ENCODE measurements at regions not wholly inside any gene's neighbourhood (a gene's known extent, or its start where the extent isn't known, plus 50 kb on each side); places are given as distances from the start of the nearest gene placed in this dataset.

DNA sequence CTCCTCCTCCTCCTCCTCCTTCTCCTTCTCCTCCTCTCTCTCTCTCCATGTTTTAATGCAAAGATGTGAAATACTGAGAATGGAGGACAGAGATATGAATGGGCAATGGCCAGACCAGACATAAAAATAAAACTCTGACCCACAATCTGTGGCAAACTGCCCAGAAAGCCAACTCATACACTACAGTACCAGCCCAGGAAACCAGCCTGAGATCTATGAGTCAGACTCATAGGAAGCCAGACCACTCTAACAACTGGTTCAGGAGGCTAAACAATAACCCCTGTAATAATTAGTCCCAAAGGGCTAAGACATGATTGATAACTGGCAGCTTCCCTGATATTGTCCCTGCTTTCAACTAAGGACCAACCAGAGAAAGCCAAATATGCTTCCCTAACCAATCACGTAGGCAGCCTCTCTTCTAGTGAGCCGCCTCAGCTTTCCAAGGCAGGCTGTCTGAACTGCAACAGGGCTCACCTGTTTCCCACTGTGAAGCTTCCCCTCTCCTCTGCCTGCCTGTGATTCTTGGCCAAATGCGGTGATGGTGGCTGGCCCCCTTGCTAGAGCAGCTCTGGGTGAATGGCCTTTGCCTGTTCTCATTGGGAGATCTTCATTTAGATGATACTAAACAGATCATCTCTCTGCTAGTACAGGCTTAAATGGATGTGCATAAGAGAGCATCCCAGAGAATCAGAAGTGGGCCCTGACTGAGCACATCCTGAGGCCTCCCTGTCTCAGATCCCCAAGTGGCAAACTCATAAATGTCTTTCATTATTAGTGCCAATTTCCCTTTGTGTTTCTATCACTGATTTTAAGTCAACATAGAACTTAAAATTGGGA, 817.6 kb downstream of the TNS3 start:
- peaks cover 0 to 1% of the 10 kb centered on the region in 2 donors for H3K9me3 ChIP-seq (ENCODE audit: control insufficient read depth in 2 of 2, insufficient read depth in 1 of 2, low read depth in 1 of 2, low read length in 1 of 2)
- 74 to 83% methylated on average over 3 of the region's 3 CpGs for WGBS, 2 donors
- peaks cover 0 to 3% of the 10 kb centered on the region in 2 donors for H3K4me1 ChIP-seq (ENCODE audit: control insufficient read depth in 2 of 2, insufficient read depth in 2 of 2, low read length in 1 of 2)
- no peaks in the 10 kb centered on the region for H3K36me3 ChIP-seq (ENCODE audit: control insufficient read depth in 2 of 2, insufficient read depth in 2 of 2, low read length in 1 of 2)
- H3K27me3 ChIP-seq (ENCODE audit: control insufficient read depth in 1 of 2, insufficient read depth in 2 of 2, low read length in 2 of 2): no peaks in the 10 kb centered on the region
- no peak overlapping the region for H3K27ac ChIP-seq (ENCODE audit: low read depth in 2 of 2, low read length in 1 of 2)
- H3K4me3 ChIP-seq (ENCODE audit: low read depth in 1 of 2, low read length in 2 of 2): no peak overlapping the region

DNA sequence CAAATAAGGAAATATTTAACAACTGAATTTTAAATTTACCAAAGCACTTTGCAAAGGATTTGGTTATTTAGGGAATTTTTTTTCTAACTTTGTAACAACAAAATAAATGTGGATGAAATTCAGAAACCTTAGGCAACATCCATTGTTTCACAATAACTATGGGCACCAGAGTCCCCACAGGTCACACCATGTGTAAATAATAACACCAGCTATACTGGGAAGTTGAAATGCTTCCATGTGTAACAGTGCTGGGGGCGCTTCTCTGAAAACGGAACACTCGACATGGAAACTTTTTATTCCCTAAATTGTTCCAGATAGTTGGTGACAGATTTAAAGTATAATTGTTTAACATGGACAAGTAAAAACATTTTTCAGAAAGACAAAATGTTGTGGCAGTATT, 818.6 kb downstream of the TNS3 start:
- WGBS, 2 donors: 55 to 59% methylated on average over 3 of the region's 3 CpGs
- Histone ChIP-seq H3K27me3 (ENCODE audit: control insufficient read depth in 1 of 2, insufficient read depth in 2 of 2, low read length in 2 of 2) (no peaks in the 10 kb centered on the region), H3K36me3 (ENCODE audit: control insufficient read depth in 2 of 2, insufficient read depth in 2 of 2, low read length in 1 of 2) (no peaks in the 10 kb centered on the region), H3K9me3 (ENCODE audit: control insufficient read depth in 2 of 2, insufficient read depth in 1 of 2, low read depth in 1 of 2, low read length in 1 of 2) (peaks cover 0 to 3% of the 10 kb centered on the region in 2 donors), H3K4me3 (ENCODE audit: low read depth in 1 of 2, low read length in 2 of 2) (no peak overlapping the region), H3K27ac (ENCODE audit: low read depth in 2 of 2, low read length in 1 of 2) (no peak overlapping the region), H3K4me1 (ENCODE audit: control insufficient read depth in 2 of 2, insufficient read depth in 2 of 2, low read length in 1 of 2) (peaks cover 0 to 3% of the 10 kb centered on the region in 2 donors)

DNA sequence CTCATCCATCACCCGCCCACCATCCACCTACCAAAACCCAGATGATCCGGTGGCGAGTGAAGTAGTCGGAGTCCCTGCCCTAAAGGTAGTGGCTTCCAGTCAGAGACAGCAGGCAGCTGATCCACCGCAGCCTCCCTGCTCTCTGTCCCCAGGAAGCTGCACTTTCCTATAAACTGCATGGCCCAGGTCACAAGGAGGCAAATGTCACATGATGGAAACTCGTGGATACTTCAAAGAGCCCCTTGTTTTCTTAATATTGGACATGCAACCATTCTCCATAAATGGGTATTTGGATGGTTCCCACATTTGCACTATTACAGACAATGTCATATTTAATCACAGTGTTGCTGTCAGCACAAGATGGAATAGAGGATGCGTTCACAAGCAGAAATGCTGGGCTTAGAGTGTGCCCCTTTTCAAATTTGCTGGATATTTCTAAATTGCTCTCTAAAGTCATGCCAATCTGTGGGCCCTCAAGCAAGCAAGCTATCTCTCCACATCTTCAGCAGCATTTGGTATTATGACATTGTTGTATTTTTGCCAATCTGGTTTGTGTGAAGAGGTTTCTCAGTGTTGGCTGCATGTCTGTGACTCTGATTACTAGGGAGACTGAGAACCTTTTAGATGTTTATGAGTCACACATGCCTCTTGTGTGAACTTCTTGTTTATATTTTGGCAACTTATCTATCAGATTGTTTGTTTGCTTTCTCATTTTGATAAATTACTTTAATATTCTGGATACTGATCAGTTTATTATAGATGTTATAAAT, 822.0 kb downstream of the TNS3 start:
- H3K27ac ChIP-seq (ENCODE audit: low read depth in 2 of 2, low read length in 1 of 2): no peak overlapping the region
- peaks cover 0 to 3% of the 10 kb centered on the region in 2 donors for H3K9me3 ChIP-seq (ENCODE audit: control insufficient read depth in 2 of 2, insufficient read depth in 1 of 2, low read depth in 1 of 2, low read length in 1 of 2)
- H3K27me3 ChIP-seq (ENCODE audit: control insufficient read depth in 1 of 2, insufficient read depth in 2 of 2, low read length in 2 of 2): no peaks in the 10 kb centered on the region
- peaks cover 0 to 3% of the 10 kb centered on the region in 2 donors for H3K4me1 ChIP-seq (ENCODE audit: control insufficient read depth in 2 of 2, insufficient read depth in 2 of 2, low read length in 1 of 2)
- no peaks in the 10 kb centered on the region for H3K36me3 ChIP-seq (ENCODE audit: control insufficient read depth in 2 of 2, insufficient read depth in 2 of 2, low read length in 1 of 2)
- WGBS, 2 donors: 86 to 88% methylated on average over 7 of the region's 7 CpGs
- H3K4me3 ChIP-seq (ENCODE audit: low read depth in 1 of 2, low read length in 2 of 2): no peak overlapping the region

DNA sequence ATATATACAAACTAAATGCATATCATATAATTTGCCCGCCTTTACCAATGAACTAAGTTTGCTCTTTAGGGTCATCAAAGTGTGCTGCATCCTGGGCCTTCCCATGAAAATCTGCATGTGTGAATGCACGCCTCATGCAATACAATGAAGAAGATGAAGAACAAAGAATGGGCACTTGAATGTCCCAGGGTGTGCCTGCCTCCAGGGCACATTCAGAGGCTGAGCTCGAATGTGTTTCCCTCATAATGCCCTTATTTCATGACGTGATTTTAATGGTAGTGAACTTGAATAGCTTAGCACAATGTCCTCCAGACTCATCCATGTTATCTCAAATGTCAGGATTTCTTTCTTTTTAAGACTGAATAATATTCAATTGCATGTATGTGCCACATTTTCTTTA, 824.9 kb downstream of the TNS3 start:
- no peak overlapping the region for H3K4me3 ChIP-seq (ENCODE audit: low read depth in 1 of 2, low read length in 2 of 2)
- no peaks in the 10 kb centered on the region for H3K4me1 ChIP-seq (ENCODE audit: control insufficient read depth in 2 of 2, insufficient read depth in 2 of 2, low read length in 1 of 2)
- H3K9me3 ChIP-seq (ENCODE audit: control insufficient read depth in 2 of 2, insufficient read depth in 1 of 2, low read depth in 1 of 2, low read length in 1 of 2): peaks cover 0 to 3% of the 10 kb centered on the region in 2 donors
- WGBS, 2 donors: 70 to 74% methylated on average over 4 of the region's 4 CpGs
- no peaks in the 10 kb centered on the region for H3K36me3 ChIP-seq (ENCODE audit: control insufficient read depth in 2 of 2, insufficient read depth in 2 of 2, low read length in 1 of 2)
- no peak overlapping the region for H3K27ac ChIP-seq (ENCODE audit: low read depth in 2 of 2, low read length in 1 of 2)
- H3K27me3 ChIP-seq (ENCODE audit: control insufficient read depth in 1 of 2, insufficient read depth in 2 of 2, low read length in 2 of 2): no peaks in the 10 kb centered on the region

DNA sequence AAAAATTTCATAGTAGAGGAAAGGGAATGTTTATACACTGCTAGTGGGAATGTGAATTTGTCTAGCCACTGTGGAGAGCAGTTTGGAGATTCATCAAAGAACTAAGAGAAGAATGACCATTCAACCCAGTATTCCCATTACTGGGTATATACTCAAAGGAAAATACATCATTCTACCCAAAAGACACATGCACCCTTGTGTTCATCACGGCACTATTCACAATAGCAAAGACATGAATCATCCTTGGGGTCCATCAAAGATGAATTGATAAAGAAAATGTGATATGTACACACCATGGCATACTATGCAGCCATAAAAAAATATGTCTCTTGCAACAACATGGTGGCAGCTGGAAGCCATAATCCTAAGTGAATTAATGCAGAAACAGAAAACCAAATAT, 825.7 kb downstream of the TNS3 start:
- H3K4me3 ChIP-seq (ENCODE audit: low read depth in 1 of 2, low read length in 2 of 2): no peak overlapping the region
- no peaks in the 10 kb centered on the region for H3K4me1 ChIP-seq (ENCODE audit: control insufficient read depth in 2 of 2, insufficient read depth in 2 of 2, low read length in 1 of 2)
- no peak overlapping the region for H3K27ac ChIP-seq (ENCODE audit: low read depth in 2 of 2, low read length in 1 of 2)
- H3K36me3 ChIP-seq (ENCODE audit: control insufficient read depth in 2 of 2, insufficient read depth in 2 of 2, low read length in 1 of 2): no peaks in the 10 kb centered on the region
- no peaks in the 10 kb centered on the region for H3K27me3 ChIP-seq (ENCODE audit: control insufficient read depth in 1 of 2, insufficient read depth in 2 of 2, low read length in 2 of 2)
- H3K9me3 ChIP-seq (ENCODE audit: control insufficient read depth in 2 of 2, insufficient read depth in 1 of 2, low read depth in 1 of 2, low read length in 1 of 2): peaks cover 0 to 3% of the 10 kb centered on the region in 2 donors
- WGBS, 2 donors: 76 to 84% methylated on average over 1 of the region's 1 CpG

DNA sequence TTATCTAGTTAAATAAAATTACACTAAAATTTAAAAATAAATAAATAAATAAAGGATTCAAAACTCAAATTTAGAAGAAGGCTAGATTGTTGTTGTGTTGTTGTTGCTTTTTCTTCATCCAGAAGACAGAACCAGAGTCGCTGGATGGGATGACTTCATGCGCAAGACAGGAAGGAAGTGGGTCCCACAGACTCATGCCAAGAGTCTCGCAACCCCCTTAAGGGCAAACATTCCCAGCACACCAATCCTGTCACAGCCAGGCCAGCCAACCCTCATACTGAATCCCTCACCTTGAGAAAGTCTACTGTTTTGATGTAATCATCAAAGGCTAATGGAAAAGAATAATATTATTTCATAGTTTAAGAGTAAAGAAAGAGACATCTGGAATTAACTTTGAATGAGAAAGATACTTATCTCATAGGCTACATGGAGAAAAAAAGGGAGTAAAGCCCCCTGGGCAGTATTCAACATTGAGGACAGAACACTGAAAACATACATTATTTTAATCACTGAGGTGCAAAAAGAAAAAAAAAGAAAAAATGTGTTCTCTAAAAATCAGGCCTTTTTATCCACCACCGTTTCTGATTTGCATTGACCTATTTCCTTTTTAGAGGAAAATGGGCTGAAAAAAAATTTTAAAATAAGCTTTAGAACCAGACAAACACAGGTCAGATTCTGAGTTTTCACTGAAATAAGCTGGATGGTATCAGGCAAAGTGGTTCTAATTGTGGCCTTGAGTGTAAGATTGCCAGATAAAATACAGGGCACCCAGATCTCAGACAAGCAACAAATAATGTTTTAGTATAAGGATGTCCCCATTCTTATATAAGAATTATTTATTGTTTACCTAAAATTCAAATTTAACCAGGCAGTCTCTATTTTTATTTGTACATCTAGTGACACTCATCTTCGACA, 826.5 kb downstream of the TNS3 start:
- Histone ChIP-seq H3K4me3 (ENCODE audit: low read depth in 1 of 2, low read length in 2 of 2) (no peak overlapping the region), H3K36me3 (ENCODE audit: control insufficient read depth in 2 of 2, insufficient read depth in 2 of 2, low read length in 1 of 2) (no peaks in the 10 kb centered on the region), H3K27me3 (ENCODE audit: control insufficient read depth in 1 of 2, insufficient read depth in 2 of 2, low read length in 2 of 2) (no peaks in the 10 kb centered on the region), H3K4me1 (ENCODE audit: control insufficient read depth in 2 of 2, insufficient read depth in 2 of 2, low read length in 1 of 2) (no peaks in the 10 kb centered on the region), H3K9me3 (ENCODE audit: control insufficient read depth in 2 of 2, insufficient read depth in 1 of 2, low read depth in 1 of 2, low read length in 1 of 2) (peaks cover 0 to 3% of the 10 kb centered on the region in 2 donors), H3K27ac (ENCODE audit: low read depth in 2 of 2, low read length in 1 of 2) (no peak overlapping the region)
- 85 to 87% methylated on average over 5 of the region's 5 CpGs for WGBS, 2 donors

DNA sequence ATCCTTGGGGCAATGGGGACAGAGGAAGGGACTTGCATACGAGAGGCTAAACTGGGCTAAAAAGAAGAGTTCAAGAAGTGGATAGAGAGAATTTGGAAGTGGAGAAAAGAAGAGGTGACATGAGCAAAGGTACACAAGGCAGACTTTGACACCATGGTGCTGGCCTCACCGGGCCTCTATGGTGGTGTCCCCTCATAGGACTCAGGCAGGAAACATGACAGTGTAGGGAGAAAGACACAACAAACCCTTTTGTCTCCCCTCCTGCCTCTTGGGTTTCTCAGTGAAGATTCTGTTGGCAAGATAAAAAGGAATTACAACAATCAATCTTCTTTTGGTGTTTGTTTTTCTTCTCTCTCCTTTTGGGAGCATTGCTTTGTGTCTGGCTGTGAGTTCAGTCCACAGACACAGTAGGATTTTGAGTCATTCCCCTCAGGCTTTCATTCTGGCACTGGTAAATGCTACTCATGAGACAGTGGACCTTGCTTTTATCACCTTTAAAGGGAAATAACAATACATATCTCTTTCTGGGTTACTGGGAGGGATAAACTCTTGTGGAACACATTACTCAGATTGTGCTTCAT, 827.7 kb downstream of the TNS3 start:
- no peaks in the 10 kb centered on the region for H3K4me1 ChIP-seq (ENCODE audit: control insufficient read depth in 2 of 2, insufficient read depth in 2 of 2, low read length in 1 of 2)
- peaks cover 0 to 1% of the 10 kb centered on the region in 2 donors for H3K9me3 ChIP-seq (ENCODE audit: control insufficient read depth in 2 of 2, insufficient read depth in 1 of 2, low read depth in 1 of 2, low read length in 1 of 2)
- no peaks in the 10 kb centered on the region for H3K27me3 ChIP-seq (ENCODE audit: control insufficient read depth in 1 of 2, insufficient read depth in 2 of 2, low read length in 2 of 2)
- no peak overlapping the region for H3K4me3 ChIP-seq (ENCODE audit: low read depth in 1 of 2, low read length in 2 of 2)
- H3K36me3 ChIP-seq (ENCODE audit: control insufficient read depth in 2 of 2, insufficient read depth in 2 of 2, low read length in 1 of 2): no peaks in the 10 kb centered on the region
- whole genome bisulfite sequencing, 2 donors: 69 to 73% methylated on average over 2 of the region's 2 CpGs
- peak overlapping the region in 1 of 2 donors; percentile 40 for H3K27ac ChIP-seq (ENCODE audit: low read depth in 2 of 2, low read length in 1 of 2)

DNA sequence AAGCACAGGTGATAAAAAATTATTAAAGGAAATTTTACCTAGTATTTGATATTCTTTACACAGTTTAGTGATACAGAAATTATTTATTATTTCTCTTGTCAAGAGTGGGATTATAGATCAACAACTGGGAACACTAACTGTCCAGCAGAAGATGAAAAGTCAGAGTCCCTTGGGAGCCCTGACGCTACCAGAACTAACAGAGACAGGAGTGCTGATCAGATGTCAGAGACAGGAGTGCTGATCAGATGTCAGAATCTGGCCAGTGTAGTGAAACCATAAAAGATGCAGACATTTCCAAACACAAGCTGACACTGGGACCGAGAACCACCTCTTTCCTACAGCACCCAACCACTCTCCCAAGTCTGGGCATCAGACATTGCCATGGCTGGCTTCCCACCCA, 828.2 kb downstream of the TNS3 start:
- peak overlapping the region; percentile 40 to 45 for H3K27ac ChIP-seq (ENCODE audit: low read depth in 2 of 2, low read length in 1 of 2)
- no peaks in the 10 kb centered on the region for H3K4me1 ChIP-seq (ENCODE audit: control insufficient read depth in 2 of 2, insufficient read depth in 2 of 2, low read length in 1 of 2)
- 82 to 95% methylated on average over 2 of the region's 2 CpGs for WGBS, 2 donors

DNA sequence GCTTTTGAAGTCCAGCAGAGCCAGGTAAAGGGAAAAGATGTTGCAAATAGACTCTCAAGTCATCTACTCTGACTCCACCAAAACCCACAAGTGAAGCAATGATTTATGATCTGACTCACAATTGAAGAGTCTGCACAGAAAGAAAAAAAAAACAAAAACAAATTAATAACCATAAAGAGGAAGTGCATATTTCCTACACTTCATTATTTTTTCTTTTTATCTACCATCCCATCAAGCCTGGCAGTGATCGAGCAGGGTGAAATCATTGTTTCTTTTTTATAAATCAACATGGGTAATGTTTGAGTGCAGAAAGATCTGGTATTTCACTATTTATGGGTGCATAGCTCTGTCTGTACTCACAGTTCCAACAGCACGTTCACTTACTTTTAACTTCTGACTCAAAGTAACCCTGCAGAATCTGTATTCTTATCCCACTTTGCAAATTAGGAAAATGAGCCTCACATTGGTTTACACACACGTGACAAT, 829.0 kb downstream of the TNS3 start:
- Histone ChIP-seq H3K9me3 (ENCODE audit: control insufficient read depth in 2 of 2, insufficient read depth in 1 of 2, low read depth in 1 of 2, low read length in 1 of 2) (no peaks in the 10 kb centered on the region), H3K36me3 (ENCODE audit: control insufficient read depth in 2 of 2, insufficient read depth in 2 of 2, low read length in 1 of 2) (no peaks in the 10 kb centered on the region), H3K4me3 (ENCODE audit: low read depth in 1 of 2, low read length in 2 of 2) (no peak overlapping the region), H3K4me1 (ENCODE audit: control insufficient read depth in 2 of 2, insufficient read depth in 2 of 2, low read length in 1 of 2) (no peaks in the 10 kb centered on the region), H3K27me3 (ENCODE audit: control insufficient read depth in 1 of 2, insufficient read depth in 2 of 2, low read length in 2 of 2) (no peaks in the 10 kb centered on the region), H3K27ac (ENCODE audit: low read depth in 2 of 2, low read length in 1 of 2) (peak overlapping the region in 1 of 2 donors; percentile 40)
- WGBS, 2 donors: 48 to 65% methylated on average over 3 of the region's 3 CpGs

More for the DNA sequence above, 828.2 kb downstream of the TNS3 start:
- Histone ChIP-seq H3K36me3 (ENCODE audit: control insufficient read depth in 2 of 2, insufficient read depth in 2 of 2, low read length in 1 of 2) (no peaks in the 10 kb centered on the region), H3K9me3 (ENCODE audit: control insufficient read depth in 2 of 2, insufficient read depth in 1 of 2, low read depth in 1 of 2, low read length in 1 of 2) (no peaks in the 10 kb centered on the region), H3K27me3 (ENCODE audit: control insufficient read depth in 1 of 2, insufficient read depth in 2 of 2, low read length in 2 of 2) (no peaks in the 10 kb centered on the region), H3K4me3 (ENCODE audit: low read depth in 1 of 2, low read length in 2 of 2) (no peak overlapping the region)

All from esophagus (tissue), 2 donors.